ENCODE measurements at regions not wholly inside any gene's neighbourhood (a gene's known extent, or its start where the extent isn't known, plus 50 kb on each side); places are given as distances from the start of the nearest gene placed in this dataset.

DNA sequence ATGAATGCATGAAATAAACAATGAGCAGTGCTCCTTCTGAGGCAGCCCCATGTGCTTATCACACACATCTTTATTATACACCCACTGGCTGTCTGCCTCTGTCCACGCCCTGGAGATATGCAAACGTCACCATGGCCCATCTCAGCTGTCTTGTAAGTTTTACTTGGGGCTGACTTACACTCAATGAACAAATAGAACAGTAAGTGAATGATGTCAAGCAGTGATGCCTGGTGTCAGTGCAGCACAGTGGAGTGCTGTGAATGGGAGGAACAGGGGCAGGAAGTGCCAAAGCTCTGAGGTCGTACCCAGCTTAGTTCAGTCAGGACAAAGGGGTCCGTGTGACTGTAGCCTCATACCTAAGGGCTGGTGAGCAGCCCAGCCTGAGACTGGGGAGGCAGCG is 659.5 kb upstream of the HS6ST1 start:
- DNase-seq: no peak

DNA sequence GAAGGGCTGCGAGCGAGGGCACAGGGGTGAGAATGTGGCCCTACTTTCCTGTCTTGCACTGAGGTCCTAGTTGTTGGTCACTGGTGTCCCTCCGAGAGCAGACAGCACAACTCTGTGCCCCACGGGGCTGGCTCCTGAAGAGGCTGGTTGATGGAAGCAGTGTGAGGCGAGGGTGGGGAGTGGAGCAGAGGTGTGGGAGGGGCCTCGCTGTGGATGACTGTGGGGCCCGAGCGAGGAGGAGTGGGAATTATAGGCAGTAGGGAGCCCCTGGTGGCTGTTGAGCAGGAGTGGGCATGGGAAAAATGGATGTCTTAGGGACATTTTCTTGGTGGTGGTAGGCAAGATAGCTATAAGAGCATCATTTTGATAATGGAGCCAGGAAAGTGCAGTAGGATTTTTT is 660.5 kb upstream of the HS6ST1 start:
- DNase-seq: no peak

DNA sequence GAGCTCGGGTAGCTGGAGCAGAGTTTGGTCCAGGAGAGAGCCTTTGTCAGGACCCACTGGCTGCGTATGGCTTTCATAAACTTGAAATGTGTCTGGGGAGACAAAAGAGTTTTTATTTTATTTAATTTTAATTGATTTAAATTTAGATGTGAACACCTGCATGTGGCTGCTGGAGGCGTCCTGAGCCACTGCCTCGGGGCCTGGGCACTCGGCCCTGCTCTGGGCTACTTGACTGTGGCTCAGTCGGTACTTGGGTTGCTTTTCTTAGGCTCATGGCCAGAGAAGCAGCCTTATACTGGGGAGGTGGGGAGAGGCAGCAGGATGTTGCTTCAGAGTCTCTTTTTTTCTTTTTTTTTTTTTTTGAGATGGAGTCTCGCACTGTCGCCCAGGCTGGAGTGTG is 661.8 kb upstream of the HS6ST1 start:
- no peak for DNase-seq

DNA sequence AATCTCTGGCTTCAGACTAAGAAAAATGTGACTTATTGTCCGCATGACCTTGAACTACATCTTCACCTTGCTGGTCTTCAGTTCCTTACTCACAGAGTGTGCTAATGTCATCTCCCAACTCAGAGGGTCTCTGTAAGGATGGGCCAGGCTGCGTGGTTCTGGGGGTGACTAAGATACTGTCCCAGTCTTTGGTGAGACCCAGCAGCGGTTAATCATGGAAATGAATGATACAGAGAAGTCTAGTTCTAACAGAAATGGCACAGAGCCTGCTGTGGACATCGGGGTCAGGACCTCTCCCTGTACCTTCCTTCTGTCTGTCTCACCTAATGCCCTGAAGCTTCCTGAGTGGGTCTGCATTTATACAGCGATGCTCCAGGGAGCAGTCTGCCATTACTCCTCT is 662.7 kb upstream of the HS6ST1 start:
- DNase-seq: no peak

DNA sequence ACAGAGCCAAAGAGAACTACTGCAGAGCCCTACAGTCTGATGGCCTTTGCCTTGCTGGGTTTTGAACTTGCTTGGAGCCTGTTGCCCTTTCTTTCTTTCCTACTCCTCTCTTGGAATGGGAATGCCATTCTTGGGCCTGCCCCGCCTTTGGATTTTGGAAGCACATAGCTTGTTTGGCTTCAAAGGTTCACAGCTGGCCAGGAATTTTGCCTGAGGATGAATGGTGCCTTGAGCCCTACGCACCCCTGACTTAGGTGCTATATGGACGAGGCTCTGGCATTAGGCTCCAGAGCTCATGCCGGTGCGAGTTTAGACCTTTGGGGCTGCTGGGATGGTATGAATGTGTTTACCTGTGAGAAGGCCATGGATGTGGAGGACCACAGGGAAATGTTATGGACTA is 663.3 kb upstream of the HS6ST1 start:
- no peak for DNase-seq

DNA sequence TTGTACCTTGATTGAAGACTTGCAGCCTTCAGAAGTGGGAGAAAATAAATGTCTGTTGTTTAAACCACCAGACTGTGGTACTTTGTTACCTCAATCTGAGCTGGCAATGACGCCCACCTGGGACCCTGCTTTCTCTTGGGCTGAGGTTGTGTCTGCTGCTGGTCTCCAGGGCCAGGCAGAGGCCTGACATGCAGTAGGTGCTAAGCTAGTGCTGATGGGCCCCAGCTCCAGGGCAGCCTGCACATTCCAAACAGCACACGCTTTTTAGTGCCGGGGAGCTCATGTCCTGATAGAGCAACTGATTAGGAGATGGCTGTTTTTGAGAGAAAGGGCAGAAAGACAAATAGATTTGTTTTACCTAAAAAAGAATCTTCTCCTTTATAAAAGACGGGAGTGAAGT is 664.0 kb upstream of the HS6ST1 start:
- DNase-seq: no peak

DNA sequence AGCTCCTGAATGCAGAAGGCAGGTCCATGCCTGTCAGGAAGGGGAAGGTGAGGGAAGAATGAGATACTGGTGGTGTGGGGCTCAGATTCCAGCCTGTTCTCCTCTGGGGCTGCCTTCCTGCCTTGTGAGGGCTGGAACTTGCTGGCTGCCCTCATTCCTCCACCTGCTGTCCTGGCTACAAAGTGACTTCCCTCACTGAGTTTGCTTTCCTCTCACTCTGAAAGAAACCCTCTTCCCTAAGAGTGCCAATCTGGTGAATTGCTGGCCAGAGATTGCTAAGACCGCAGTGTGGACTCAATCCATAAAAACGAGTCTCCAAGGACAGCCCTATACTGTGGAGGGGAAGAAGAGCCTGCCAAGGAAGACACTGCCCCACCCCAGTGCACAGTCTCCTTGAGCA is 664.4 kb upstream of the HS6ST1 start:
- no peak for DNase-seq

DNA sequence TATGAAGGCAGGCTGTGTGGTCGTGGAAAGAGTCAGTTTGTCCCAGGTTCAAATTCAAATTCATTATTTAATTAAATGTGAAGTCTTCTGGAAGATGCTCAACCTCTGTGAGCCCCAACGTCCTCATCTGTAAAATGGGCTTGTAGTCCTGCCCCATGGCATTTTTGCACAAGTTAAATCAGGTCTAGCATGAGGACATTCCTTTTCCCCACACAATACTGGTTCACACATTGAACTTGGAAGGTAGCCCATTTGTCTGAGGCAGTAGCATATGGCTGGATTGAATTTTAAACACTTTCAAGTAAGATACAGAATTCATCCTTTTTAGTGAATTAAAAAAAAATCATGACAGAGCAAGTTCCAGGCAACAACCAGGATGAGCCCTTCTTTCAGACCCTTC is 665.4 kb upstream of the HS6ST1 start:
- DNase-seq: no peak

DNA sequence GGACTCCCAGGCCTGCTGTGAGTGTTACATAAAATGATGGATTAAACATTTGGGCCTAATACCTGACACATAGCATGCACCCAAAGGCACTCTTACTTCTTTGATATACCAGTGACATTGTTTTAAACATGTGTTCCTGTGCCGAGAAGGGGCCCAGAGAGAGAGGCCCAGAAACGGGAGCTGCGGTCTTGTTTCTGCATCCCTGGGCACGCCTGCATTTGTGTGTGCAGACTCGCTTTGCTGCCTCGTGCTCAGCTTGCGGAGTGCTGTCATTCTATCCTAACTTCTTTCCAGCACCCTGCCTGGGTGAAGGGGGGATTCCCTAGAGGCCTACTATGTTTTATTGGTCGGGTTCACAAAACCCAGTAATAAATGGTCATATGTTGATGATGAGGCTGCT is 666.2 kb upstream of the HS6ST1 start:
- no peak for DNase-seq

DNA sequence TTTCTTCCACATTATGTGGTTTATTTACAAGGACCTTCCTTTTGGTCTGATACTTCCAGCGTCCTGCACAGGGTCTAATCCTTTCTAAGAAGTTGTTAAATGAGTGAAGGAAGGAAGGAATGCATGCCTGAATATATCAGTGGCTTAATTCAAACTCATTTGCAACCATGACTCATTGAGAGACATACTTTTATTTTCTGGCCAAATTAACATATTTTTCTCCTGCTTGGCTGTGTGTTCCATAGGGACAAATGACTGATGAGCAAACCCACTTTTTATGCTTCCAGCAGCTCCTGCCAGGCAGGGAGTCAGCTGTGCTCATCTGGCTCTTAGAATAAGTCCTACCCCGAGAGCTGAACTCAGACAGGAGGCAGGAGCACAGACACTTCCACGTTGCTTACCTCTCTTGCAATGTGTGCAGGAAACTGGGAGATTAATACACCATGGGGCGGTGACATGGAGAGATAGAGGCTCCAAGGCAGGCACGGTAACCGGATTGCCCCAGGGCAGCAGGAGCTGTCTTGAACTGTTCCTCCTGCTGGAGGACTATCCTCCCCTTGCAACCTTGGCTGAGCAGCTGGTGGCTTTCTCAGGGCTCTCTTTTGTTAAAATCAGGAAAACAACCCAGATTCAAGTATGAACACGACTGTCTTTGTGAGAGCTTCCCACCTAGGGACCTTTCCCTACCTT is 667.5 kb upstream of the HS6ST1 start:
- DNase-seq: no peak

DNA sequence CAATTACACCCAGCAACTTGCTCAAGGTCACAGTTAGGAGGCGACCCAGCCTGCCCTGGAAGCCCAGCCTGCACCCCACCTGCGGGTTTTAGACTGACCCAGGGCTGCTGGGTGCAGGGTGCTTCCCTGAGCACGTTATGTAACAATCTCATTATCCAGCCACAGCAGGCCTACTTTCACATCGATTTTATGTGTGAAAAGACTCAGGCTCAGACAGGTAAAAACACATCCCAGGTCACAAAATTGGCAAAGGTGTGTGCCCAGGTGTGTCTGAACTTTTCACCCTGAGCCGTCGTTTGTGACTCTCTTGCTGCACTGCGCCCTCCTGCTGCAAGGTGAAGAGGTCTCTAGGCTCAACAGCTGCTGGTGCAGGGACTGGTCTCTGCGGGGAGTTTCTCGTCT is 668.2 kb upstream of the HS6ST1 start:
- DNase-seq: peak; percentile 21

DNA sequence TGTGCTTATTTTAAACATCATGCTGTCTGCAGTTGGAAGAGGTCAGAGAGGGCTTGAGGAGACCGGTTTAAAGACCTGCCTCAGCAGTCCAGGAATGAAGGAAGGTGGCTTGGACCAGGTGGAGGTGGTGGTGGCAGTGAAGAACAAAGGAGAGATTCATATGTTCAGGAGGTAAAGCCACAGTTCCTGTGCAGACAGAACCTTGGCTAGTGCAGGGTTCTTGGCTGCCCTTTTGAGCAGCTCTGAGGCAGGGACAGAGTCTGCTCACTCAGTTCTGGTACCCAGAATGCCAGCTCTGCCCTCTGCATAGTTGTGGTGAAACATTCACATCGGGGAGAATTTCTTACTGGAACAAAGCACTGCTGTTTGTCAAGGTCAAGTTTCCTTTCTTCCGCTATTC is 669.7 kb upstream of the HS6ST1 start:
- no peak for DNase-seq

DNA sequence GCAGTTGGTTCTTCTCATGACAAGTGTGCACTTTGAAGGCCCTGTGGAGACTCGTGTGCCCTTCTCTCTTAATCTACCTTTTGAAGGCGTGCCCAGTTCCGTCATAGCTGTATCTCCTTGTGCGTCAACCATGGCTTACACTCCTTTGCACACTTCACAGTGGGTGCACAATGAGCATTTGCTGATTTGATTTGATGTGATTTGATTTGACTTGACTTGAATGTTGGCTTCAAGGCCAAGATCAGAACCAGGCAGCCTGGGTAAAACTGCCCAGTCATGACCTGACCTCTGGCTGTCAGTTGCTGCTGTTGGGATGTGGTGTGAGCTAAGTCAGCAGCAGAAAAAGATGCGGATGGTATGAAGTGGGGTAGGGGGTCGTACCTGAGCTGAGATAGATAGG is 670.3 kb upstream of the HS6ST1 start:
- no peak for DNase-seq

DNA sequence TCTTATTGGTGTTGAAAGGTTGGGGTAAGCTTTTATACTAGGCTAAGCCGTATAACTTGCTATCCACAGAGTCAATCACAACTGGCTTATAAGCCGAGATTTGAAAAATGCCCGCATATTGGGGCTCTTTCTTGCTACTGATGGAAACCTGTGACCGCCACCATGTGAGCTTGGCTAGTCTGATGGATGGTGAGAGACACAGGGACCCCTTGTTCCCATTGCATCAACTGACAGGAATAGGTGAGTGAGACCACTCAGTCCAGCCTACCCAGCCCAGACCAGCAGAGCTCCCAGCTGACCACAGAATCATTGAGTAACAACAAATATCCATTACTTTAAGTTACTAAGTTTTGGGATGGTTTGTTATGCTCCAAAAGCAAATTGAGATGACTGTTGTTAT is 676.4 kb upstream of the HS6ST1 start:
- DNase-seq: no peak

DNA sequence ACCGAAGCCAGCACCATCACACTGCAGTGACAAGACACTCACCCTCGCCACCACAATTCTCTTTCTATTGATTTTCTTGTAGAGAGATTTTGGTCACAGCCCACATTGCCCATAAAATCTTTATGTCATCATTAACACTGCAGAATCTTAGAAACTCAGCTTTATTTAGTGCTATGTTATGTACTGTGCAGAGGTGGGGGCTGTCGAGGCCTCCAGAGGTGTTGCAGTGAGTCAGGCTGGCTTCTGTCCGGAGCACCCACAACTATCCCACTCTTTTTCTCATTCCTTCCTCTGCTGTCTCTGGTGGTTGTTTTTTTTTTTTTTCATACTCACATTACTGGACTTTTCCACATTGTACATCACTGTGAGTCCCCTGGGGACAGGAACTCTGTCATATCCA is 677.4 kb upstream of the HS6ST1 start:
- DNase-seq: no peak

DNA sequence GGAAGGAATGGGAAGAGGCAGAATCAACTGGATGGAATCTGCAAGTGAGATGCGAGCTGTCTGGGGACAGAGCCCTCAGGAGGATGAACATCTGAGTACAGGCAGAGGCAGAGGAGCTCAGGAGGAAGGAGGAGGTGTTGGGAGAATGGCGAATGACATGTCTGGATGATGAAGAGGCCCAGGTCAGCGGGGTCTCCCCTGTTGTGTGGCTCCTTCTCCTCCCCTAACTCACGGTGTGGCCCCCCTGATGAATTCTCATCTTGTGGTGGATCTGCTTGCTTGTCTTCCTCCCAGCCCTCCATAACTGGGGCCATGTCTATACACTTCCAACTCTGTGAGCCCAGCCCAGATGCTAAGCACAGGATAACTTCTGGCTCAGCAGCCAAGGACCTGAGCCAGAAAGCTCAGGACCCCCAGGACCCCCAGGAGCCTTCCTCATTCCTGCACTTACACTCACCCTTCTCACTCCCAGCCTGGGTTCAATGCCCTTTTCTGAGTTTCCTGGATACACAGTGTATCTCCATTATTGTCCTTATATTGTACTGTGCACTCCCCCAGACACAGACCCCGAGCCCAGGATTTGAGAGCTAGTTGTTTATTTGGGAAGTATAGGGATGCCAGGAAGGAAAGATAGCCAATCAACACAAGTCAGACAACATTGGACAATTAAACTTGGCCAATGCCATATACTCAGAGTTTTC is 678.6 kb upstream of the HS6ST1 start:
- no peak for DNase-seq

DNA sequence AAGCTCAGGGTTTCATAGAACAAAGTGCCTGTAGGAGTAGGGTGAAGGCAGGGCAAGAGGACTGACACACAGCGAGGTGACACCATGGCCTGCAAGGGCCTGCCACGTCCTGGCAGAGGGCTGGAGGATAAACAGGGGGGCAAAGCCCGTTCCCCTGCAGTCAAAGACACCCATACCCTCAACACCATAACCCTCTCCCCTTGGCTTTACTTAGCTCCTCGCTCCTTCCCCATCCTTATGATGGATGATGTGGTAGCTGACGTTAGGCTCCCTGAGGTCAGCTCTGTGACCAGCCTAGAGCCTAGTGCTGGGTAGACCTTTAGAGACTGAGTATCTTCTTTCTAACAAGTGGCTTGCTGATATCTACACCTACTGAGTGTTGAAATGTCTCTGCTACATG is 683.3 kb upstream of the HS6ST1 start:
- no peak for DNase-seq

DNA sequence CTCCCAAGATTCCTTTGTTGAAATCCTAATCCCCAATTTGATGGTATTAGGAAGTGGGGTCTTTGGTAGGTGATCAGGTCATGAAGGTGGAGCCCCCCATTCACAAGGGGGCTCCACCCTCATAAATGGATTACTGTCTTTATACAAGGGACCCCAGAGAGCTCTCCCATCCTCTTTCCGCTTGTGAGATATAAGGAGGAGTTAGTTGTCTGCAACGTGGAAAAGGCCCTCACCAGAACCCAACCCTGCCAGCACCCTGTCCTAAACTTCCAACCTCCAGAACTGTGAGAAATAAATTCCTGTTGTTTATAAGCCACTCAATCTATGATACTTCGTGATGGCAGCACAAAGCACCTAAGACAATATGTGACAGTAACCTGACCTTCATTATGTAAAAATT is 684.1 kb upstream of the HS6ST1 start:
- DNase-seq: no peak

DNA sequence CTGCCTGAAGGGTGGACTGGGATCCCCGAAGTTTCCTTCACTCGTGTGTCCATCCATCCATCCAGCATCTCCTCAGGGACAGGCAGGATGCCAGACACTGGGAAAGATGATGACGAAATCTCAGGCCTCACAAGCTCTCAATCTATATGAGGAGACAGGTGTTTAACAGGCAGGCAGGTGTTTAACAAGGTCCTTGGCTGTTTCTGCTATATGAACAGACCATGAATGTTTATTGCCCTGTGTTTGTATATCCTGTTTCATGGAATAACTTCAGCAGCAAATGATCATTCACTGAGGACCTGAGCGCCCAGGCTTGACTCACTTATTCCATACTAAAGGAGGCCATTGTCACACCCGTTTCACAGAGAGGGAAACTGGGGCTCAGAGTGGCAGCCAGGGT is 685.8 kb upstream of the HS6ST1 start:
- peak; percentile 77 for DNase-seq

DNA sequence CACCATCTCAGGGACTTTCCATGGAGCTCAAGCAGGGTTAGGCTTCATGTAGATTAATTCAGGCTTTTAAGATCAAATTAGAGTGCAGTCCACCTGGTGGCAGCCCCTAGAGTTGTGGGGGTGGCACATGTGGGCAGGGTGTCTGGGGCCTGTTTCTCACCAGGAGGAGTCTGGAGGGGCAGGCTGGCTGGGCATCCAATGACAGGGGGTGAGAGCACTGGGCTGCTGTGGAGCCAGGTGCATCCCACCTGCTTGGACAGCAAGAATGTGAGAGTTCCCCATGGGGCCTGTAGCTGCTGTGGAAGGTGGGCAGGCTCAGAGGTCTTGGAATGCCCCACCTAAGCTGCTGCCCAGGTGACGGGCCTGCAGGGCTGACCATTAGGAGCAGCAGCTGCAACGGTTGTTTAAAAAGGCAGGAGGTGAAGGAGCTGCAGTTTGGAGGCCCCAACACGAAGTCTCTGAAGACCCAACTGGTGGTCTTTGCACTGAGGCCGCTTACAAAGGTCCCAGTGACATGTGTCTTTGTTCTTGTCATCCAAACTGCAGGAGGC is 686.3 kb upstream of the HS6ST1 start:
- DNase-seq: no peak

DNA sequence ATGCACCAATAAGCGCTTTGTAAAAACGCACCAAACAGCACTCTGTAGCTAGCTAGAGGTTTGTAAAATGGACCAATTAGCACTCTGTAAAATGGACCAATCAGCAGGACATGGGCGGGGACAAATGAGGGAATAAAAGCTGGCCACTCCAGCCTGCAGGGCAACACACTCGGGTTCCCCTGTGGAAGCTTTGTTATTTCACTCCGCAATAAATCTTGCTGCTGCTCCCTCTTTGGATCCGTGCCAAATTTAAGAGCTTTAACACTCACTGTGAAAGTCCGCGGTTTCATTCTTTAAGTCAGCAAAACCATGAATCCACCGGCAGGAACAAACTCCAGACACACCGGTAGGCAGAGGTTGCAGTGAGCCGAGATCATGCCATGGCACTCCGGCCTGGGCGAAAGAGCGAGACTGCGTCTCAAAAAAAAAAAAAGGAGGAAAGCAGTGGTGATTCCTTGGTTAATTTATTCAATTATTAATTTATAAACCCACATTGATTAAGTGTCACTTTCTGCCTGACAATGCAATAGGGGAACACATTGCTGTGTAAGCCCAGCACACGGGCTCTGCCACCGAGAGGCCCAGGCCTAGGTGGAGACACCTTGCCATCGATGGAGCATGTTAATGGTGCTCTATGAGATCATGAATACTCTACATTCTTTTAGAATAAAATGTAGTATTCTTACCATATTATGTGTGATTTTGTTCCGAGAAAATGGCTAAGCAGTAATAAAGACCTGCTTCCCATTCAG is 687.6 kb upstream of the HS6ST1 start:
- DNase-seq: peak; percentile 20

DNA sequence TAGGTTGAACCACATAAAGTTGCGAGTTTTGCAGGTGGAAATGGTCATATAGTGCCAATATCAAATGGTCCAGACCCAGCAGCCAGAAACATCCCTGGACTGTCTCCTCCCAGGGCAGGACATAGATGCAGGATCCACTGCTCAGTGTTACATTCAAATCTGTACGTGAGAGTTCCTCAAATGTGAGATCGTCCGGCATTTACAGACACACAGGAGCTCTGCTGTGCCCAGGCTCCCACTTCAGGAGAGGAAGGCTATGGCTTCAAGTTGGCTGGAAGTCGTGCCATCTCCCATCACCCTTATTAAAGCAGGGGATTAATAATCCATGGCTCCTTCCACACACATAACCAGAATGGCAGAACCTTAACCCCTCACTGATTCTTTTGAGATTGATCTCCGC is 688.2 kb upstream of the HS6ST1 start:
- no peak for DNase-seq

DNA sequence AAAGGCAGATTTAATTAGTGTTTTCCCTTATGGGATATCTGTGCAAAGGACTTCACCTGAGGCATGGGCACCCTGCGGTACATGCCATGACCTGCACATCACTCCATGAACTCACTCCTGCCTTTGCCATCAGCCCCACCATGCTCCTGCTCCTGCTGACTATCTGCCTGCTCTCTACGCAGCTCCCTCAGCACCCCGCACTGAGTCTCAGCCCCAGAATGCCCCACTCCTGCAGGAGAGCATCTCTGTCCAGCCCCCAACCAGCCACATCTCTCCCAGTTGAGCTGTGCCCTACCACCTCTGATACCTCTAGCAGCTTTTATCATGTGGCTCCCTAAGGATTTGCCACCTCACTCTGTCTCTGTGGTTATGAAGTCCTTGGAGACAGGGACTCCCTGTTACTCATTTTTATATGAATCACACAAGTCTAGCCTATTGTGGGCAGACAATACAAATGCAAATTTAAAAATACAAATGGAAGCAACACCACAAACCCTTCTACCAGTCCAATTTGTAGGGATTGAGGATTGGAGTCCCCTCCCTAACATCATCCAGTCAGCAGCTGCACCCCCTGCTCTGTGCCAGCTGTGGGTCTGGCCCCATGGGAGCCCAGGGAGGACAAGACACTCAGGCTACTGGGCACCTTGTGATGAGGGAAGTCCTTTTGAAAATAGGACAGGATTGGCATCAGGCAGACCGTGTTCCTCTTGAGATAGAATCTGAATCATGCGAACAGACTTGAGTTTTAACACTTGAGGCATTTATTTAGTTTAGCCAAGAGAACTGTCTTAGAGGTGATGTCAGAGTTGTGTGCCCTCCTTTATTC is 689.6 kb upstream of the HS6ST1 start:
- DNase-seq: no peak
